PC-3 (cell line): ENCODE measurements at regions not wholly inside any gene's neighbourhood (a gene's known extent, or its start where the extent isn't known, plus 50 kb on each side); places are given as distances from the start of the nearest gene placed in this dataset.

Experiments
- EZH2phosphoT487 ChIP-seq: fragments of 300-600 bp; sonication (generic); IDR thresholded peaks from 2 replicates; pipeline ENCODE4 v1.6.1; 2018; ENCODE audit warnings: mild to moderate bottlenecking, antibody characterized with exemption, low read length, borderline replicate concordance
- TF ChIP-seq, protein P1 (sequence below): fragments of 300-600 bp; sonication (generic); conservative IDR thresholded peaks from 2 replicates; pipeline ENCODE4 v1.5.1; 2017; ENCODE audit warnings: antibody characterized with exemption, low read depth, mild to moderate bottlenecking, low read length

DNA sequence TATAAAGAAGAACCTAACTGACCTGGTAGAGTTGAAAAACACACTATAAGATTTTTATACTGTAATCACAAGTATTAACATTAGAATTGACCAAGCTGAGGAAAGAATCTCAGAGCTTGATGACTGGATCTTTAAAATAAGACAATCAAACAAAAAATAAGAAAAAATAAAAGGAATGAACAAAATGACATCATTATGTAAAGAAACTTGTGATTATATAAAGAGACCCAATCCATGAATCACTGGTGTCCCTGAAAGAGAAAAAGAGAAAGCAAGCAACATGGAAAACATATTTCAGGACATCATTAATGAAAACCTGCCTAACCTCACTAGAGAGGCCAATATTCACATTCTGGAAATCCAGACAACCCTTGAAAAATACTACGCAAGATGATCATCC is 822.5 kb upstream of the SLITRK5 start:
- TF ChIP-seq, protein P1, sequence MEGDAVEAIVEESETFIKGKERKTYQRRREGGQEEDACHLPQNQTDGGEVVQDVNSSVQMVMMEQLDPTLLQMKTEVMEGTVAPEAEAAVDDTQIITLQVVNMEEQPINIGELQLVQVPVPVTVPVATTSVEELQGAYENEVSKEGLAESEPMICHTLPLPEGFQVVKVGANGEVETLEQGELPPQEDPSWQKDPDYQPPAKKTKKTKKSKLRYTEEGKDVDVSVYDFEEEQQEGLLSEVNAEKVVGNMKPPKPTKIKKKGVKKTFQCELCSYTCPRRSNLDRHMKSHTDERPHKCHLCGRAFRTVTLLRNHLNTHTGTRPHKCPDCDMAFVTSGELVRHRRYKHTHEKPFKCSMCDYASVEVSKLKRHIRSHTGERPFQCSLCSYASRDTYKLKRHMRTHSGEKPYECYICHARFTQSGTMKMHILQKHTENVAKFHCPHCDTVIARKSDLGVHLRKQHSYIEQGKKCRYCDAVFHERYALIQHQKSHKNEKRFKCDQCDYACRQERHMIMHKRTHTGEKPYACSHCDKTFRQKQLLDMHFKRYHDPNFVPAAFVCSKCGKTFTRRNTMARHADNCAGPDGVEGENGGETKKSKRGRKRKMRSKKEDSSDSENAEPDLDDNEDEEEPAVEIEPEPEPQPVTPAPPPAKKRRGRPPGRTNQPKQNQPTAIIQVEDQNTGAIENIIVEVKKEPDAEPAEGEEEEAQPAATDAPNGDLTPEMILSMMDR: no peak
- TF ChIP-seq EZH2phosphoT487: no peak
